Activated CD4-positive, alpha-beta T cell treated with anti-CD3 and anti-CD28 coated beads for 4 hours (primary cell): ENCODE measurements at regions not wholly inside any gene's neighbourhood (a gene's known extent, or its start where the extent isn't known, plus 50 kb on each side); places are given as distances from the start of the nearest gene placed in this dataset.

Source experiments
- DNase-seq, 2 donors: peaks; one replicate each; pipeline ENCODE4 v3.0.0-alpha.2; 2020

GRCh38 chr5:113917997-113918396, 404.5 kb downstream of the YTHDC2 start:
- DNase-seq: no peak

GRCh38 chr5:113922343-113922742, 408.8 kb downstream of the YTHDC2 start:
- no peak for DNase-seq

GRCh38 chr5:113935453-113935852, 422.0 kb downstream of the YTHDC2 start:
- DNase-seq: no peak

GRCh38 chr5:113937301-113937700, 423.8 kb downstream of the YTHDC2 start:
- no peak for DNase-seq

GRCh38 chr5:113939988-113940387, 421.9 kb upstream of the KCNN2 start:
- DNase-seq: no peak

GRCh38 chr5:113950186-113950585, 411.7 kb upstream of the KCNN2 start:
- no peak for DNase-seq

- no peak for DNase-seq
Measured at GRCh38 chr5:113965225-113965624, 396.6 kb upstream of the KCNN2 start.

- no peak for DNase-seq
Measured at GRCh38 chr5:113969901-113970300, 392.0 kb upstream of the KCNN2 start.

- DNase-seq: no peak
Measured at GRCh38 chr5:113971454-113971853, 390.4 kb upstream of the KCNN2 start.

GRCh38 chr5:113974976-113975375, 386.9 kb upstream of the KCNN2 start:
- DNase-seq: no peak

- DNase-seq: no peak
Measured at GRCh38 chr5:113984928-113985327, 376.9 kb upstream of the KCNN2 start.

- DNase-seq: no peak
Measured at GRCh38 chr5:113985505-113985904, 376.4 kb upstream of the KCNN2 start.

GRCh38 chr5:113989278-113989912, 372.5 kb upstream of the KCNN2 start:
- no peak for DNase-seq

- DNase-seq: no peak
Measured at GRCh38 chr5:113989913-113990305, 372.0 kb upstream of the KCNN2 start.

GRCh38 chr5:114001076-114001475, 360.8 kb upstream of the KCNN2 start:
- DNase-seq: no peak

- no peak for DNase-seq
Measured at GRCh38 chr5:114006582-114006981, 355.3 kb upstream of the KCNN2 start.

- DNase-seq: no peak
Measured at GRCh38 chr5:114007678-114008077, 354.2 kb upstream of the KCNN2 start.

GRCh38 chr5:114010362-114010761, 351.5 kb upstream of the KCNN2 start:
- no peak for DNase-seq

- DNase-seq: no peak
Measured at GRCh38 chr5:114018186-114018585, 343.7 kb upstream of the KCNN2 start.

GRCh38 chr5:114038756-114039155, 323.1 kb upstream of the KCNN2 start:
- no peak for DNase-seq

GRCh38 chr5:114050087-114050486, 311.8 kb upstream of the KCNN2 start:
- DNase-seq: no peak

- no peak for DNase-seq
Measured at GRCh38 chr5:114053372-114053771, 308.5 kb upstream of the KCNN2 start.

GRCh38 chr5:114054594-114054993, 307.3 kb upstream of the KCNN2 start:
- no peak for DNase-seq

GRCh38 chr5:114055318-114056184, 306.3 kb upstream of the KCNN2 start:
- no peak for DNase-seq

- no peak for DNase-seq
Measured at GRCh38 chr5:114056185-114056538, 305.7 kb upstream of the KCNN2 start.
